GM19025 (cell line): ENCODE measurements at regions not wholly inside any gene's neighbourhood (a gene's known extent, or its start where the extent isn't known, plus 50 kb on each side); places are given as distances from the start of the nearest gene placed in this dataset.

ENCODE experiments used
- ATAC-seq: cut with Tn5 transposase; IDR thresholded peaks from one replicate; pipeline ENCODE4 v1.9.1; 2021; ENCODE audit warnings: mild to moderate bottlenecking, low read depth, moderate library complexity; ENCODE audit not compliant: unreplicated experiment

- no peak for ATAC-seq
Measured at GRCh38 chr16:85460252-85461021, 152.7 kb upstream of the GSE1 start.

GRCh38 chr16:85461022-85461813, 151.9 kb upstream of the GSE1 start:
- ATAC-seq = no peak

DNA sequence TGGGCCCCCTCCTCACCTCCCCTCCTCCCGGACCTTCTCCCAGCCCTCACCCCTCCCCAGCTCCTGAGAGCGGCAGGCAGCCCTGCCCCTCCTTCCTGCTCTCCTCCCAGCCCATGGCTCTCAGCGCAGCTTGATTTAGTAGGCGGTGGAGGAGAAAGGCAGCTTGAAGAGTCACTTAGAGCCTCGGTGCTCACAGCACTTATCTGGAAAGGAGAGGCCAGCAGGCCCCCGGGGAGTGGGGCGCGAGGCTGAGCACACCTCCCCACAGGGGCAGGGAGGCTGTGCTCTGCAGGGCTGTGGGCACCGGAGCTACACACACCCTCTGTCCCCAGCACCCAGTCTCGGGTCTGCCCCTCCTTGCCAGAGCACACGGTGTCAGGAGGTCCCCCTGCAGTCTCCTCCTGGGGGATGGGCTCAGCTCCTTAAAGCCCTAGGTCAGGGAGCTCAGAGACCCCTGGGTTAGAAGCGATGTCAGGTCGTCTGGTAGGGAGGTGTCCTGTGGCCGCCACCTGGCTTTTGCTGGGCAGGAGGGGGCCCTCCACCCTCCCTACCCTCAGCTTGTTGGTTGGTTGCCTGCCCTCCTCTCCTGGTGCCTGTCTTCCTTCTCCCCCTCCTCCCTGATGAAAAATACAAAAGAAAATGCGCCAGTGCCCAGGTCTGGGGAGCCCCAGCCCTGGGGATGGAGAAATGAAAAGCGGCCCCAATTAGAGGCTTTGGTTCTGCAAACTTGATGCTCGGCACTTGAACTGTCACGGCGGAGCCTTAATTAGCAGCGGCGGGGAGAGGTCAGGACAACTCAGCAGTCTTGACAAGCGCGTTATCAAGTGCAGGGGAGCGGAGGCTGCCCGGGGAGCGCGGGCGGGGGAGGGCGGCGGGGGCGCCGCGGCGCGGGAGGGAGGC, 151.1 kb upstream of the GSE1 start:
- no peak for ATAC-seq

GRCh38 chr16:85462714-85463611, 150.2 kb upstream of the GSE1 start:
- no peak for ATAC-seq

DNA sequence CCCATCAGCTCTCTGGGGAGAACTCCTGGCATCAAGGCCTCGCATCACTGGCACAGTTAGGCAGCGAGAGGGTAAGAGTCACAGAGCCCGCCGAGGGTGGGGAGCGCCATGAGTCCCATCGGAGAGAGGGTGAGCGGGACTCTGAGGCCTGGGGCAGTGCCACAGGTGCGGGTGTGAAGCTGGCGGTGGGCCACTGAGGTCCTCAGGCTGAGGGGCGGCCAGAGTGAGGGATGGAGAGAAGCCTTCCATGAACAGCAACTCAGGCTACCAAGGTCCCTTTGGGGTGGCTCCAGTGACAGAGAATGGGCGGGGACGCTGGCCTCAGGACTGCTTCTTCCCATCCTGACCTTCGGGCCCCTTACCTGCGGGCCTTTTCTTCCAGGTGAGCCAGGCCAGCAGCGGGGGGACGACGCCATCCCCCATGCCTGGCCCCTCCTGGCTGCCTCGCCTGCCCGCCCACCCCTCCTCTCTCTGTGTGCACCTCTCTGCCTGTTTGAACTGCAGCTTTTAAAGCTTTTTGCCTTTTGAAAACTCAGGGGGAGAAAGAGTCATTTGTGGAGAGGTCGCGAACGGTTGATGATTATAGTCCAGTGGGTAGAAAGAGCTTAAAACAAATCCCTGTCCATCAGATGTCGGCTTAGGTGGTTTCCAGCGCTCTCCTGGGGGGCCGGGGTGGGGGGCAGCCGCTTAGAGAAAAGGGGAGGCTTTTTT, 149.3 kb upstream of the GSE1 start:
- ATAC-seq = no peak

- no peak for ATAC-seq
Measured at GRCh38 chr16:85464383-85465305, 148.5 kb upstream of the GSE1 start.

DNA sequence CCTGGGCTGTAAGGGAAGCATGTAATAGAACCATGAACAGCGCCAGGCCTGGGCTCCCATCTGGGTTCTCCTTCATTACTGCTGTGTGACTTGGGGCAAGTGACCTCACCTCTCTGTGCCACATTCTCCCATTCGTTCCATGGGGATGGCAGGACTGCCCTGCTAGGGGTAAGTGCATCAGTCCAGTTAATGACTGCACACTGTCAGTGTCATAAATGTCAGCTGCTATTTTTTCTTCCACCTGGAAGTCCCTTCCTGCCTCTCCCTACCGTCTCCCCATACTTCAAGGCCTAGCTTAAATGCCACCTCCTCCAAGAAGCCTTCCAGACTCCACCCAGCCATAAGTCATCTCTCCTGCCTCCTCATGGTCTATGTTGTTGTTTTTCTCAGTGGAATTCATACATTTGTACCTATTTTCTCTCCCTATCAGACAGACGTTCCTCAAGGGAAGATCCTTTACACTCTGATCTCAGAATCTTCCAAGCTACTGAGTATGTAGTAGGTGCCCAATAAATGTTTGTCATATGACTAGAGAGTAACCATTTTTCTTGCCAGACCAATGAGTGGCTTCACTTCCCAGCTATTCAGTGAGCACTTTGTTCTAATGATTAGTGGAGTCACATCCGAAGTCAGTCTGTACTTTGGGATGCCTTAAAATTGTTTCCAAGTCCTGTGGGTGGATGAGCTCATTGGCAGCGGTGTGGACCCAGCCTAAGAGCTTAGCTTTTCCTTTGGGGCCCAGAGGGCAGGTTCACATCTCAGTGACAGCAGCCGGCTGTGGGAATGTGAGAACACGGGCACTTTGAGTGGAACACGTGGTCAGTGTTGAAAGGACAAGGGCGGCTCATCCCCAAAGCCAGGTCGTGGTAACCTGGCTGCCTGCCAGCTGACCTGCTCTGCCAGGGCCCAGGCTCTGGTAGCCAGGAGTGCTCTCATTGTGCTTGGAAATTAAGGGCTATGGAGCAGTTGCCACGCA, 147.5 kb upstream of the GSE1 start:
- ATAC-seq = no peak

GRCh38 chr16:85466304-85466700, 146.8 kb upstream of the GSE1 start:
- ATAC-seq = no peak

DNA sequence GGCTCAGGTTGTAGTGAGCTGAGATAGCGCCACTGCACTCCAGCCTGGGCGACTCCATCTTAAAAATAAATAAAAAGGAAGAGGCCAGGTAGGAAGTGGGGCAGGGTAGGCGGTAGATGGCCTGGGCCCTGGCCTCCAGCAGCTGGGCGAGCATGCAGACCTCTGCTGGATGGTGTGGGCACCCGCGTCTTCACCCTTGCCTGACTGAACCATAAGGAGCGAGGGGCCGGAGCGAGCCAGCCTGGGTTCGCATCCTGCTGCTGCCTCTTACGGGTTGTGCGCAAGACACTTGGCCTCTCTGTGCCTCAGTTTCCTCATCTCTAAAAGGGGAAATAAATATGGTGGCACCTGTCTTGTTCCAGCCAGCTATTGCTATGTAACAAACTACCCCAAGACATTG, 146.1 kb upstream of the GSE1 start:
- ATAC-seq = no peak

GRCh38 chr16:85469929-85470590, 143.1 kb upstream of the GSE1 start:
- no peak for ATAC-seq

DNA sequence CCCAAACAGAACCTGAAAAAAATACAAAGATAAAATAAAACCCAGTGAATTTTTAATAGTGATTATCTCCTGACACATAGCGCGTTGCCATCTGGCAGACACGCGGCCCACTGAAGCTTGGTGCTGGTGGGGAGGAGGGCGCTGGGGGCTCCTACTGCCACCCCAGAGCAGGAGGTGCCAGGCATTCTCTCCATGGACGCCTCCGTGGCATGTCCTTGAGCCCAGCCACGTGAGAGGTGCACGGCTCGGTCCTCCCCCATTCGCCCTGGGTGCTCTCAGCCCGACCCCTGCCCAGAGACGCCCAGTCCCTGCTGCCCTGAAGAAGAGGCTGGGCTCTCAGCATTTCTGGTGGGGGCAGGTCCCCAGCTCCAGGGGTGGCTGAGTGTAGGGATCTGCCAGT, 142.2 kb upstream of the GSE1 start:
- ATAC-seq = no peak

- ATAC-seq = no peak
Measured at GRCh38 chr16:85471469-85472431, 141.4 kb upstream of the GSE1 start.

GRCh38 chr16:85472514-85472913, 140.6 kb upstream of the GSE1 start:
- ATAC-seq = no peak

DNA sequence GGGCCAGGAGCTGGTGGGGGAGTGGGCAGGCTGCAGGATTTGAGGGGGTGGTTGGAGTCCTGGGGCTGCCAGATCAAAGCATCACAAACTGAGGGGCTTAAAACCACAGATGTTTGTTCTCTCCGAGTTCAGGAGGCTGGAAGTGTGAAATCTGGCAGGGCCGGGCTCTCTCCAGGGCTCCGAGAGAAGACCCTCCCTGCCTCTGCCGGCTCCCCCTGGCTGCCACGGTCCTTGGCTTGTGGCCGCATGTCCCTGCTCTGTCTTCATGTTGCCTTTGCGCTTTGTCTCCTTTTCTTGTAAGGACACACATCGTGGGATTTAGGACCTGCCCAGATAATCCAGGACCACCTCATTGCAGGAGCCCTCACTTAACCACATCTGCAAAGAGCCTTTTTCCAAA, 139.8 kb upstream of the GSE1 start:
- no peak for ATAC-seq

- no peak for ATAC-seq
Measured at GRCh38 chr16:85473909-85474620, 139.1 kb upstream of the GSE1 start.
